ENCODE measurements at regions not wholly inside any gene's neighbourhood (a gene's known extent, or its start where the extent isn't known, plus 50 kb on each side); places are given as distances from the start of the nearest gene placed in this dataset.

- H4K20me1 ChIP-seq (ENCODE audit: insufficient read depth, low read length) = no peaks in the 10 kb centered on the region
- DNase-seq (ENCODE audit: insufficient read length, low spot score, missing footprints) = no peak
- peaks cover 3% of the 10 kb centered on the region for H3K27me3 ChIP-seq (ENCODE audit: insufficient read depth, low read length)
- no peak overlapping the region for H3K4me2 ChIP-seq (ENCODE audit: insufficient read depth, low read length)
- no peak overlapping the region for H2AFZ ChIP-seq (ENCODE audit: low read length)
- H3K79me2 ChIP-seq (ENCODE audit: insufficient read depth, low read length) = no peaks in the 10 kb centered on the region
- no peaks in the 10 kb centered on the region for H3K36me3 ChIP-seq (ENCODE audit: insufficient read depth, low read length)
- no peak overlapping the region for H3K27ac ChIP-seq (ENCODE audit: low read depth, low read length)
- peaks cover 7% of the 10 kb centered on the region for H3K4me1 ChIP-seq (ENCODE audit: insufficient read depth, low read length)
- no peaks in the 10 kb centered on the region for H3K9me3 ChIP-seq (ENCODE audit: low read depth, low read length)
- H3K4me3 ChIP-seq (ENCODE audit: insufficient read depth, low read length) = no peak overlapping the region
- no peak for TF ChIP-seq CTCF (IDR thresholded peaks at IDR 0.05; ENCODE audit: extremely low read depth, low read depth, low read length)
These were observed 86.0 kb upstream of the GIMD1 start for GRCh38 chr4:106454581-106454980.

GRCh38 chr4:106454021-106454420 is 85.4 kb upstream of the GIMD1 start:
- no peak overlapping the region for H3K4me3 ChIP-seq (ENCODE audit: insufficient read depth, low read length)
- no peaks in the 10 kb centered on the region for H3K36me3 ChIP-seq (ENCODE audit: insufficient read depth, low read length)
- H2AFZ ChIP-seq (ENCODE audit: low read length) = no peak overlapping the region
- no peak for DNase-seq (ENCODE audit: insufficient read length, low spot score, missing footprints)
- TF ChIP-seq CTCF (IDR thresholded peaks at IDR 0.05; ENCODE audit: extremely low read depth, low read depth, low read length) = no peak
- peaks cover 7% of the 10 kb centered on the region for H3K4me1 ChIP-seq (ENCODE audit: insufficient read depth, low read length)
- no peaks in the 10 kb centered on the region for H3K9me3 ChIP-seq (ENCODE audit: low read depth, low read length)
- H3K27me3 ChIP-seq (ENCODE audit: insufficient read depth, low read length) = peaks cover 3% of the 10 kb centered on the region
- no peaks in the 10 kb centered on the region for H3K79me2 ChIP-seq (ENCODE audit: insufficient read depth, low read length)
- no peak overlapping the region for H3K4me2 ChIP-seq (ENCODE audit: insufficient read depth, low read length)
- no peaks in the 10 kb centered on the region for H4K20me1 ChIP-seq (ENCODE audit: insufficient read depth, low read length)
- no peak overlapping the region for H3K27ac ChIP-seq (ENCODE audit: low read depth, low read length)

- no peaks in the 10 kb centered on the region for H3K36me3 ChIP-seq (ENCODE audit: insufficient read depth, low read length)
These were observed 82.5 kb upstream of the GIMD1 start for GRCh38 chr4:106451091-106451490.

GRCh38 chr4:106450249-106450648 is 81.7 kb upstream of the GIMD1 start:
- no peak overlapping the region for H3K4me3 ChIP-seq (ENCODE audit: insufficient read depth, low read length)
- peaks cover 3% of the 10 kb centered on the region for H3K27me3 ChIP-seq (ENCODE audit: insufficient read depth, low read length)
- H3K79me2 ChIP-seq (ENCODE audit: insufficient read depth, low read length) = no peaks in the 10 kb centered on the region
- peaks cover 7% of the 10 kb centered on the region for H3K4me1 ChIP-seq (ENCODE audit: insufficient read depth, low read length)
- no peak for TF ChIP-seq CTCF (IDR thresholded peaks at IDR 0.05; ENCODE audit: extremely low read depth, low read depth, low read length)
- DNase-seq (ENCODE audit: insufficient read length, low spot score, missing footprints) = no peak
- no peak overlapping the region for H3K27ac ChIP-seq (ENCODE audit: low read depth, low read length)
- H3K4me2 ChIP-seq (ENCODE audit: insufficient read depth, low read length) = peak overlapping the region; percentile 19
- H3K9me3 ChIP-seq (ENCODE audit: low read depth, low read length) = peaks cover 2% of the 10 kb centered on the region
- no peaks in the 10 kb centered on the region for H3K36me3 ChIP-seq (ENCODE audit: insufficient read depth, low read length)
- no peaks in the 10 kb centered on the region for H4K20me1 ChIP-seq (ENCODE audit: insufficient read depth, low read length)
- H2AFZ ChIP-seq (ENCODE audit: low read length) = peak overlapping the region; percentile 47

More at GRCh38 chr4:106451091-106451490, 82.5 kb upstream of the GIMD1 start:
- Histone ChIP-seq H3K4me2 (ENCODE audit: insufficient read depth, low read length) (no peak overlapping the region), H3K27me3 (ENCODE audit: insufficient read depth, low read length) (peaks cover 3% of the 10 kb centered on the region), H3K4me3 (ENCODE audit: insufficient read depth, low read length) (no peak overlapping the region), H3K79me2 (ENCODE audit: insufficient read depth, low read length) (no peaks in the 10 kb centered on the region), H3K9me3 (ENCODE audit: low read depth, low read length) (peaks cover 2% of the 10 kb centered on the region), H2AFZ (ENCODE audit: low read length) (no peak overlapping the region), H4K20me1 (ENCODE audit: insufficient read depth, low read length) (no peaks in the 10 kb centered on the region), H3K27ac (ENCODE audit: low read depth, low read length) (no peak overlapping the region), H3K4me1 (ENCODE audit: insufficient read depth, low read length) (peaks cover 7% of the 10 kb centered on the region)
- no peak for TF ChIP-seq CTCF (IDR thresholded peaks at IDR 0.05; ENCODE audit: extremely low read depth, low read depth, low read length)
- no peak for DNase-seq (ENCODE audit: insufficient read length, low spot score, missing footprints)

All from osteoblast (primary cell).